ENCODE measurements at regions not wholly inside any gene's neighbourhood (a gene's known extent, or its start where the extent isn't known, plus 50 kb on each side); places are given as distances from the start of the nearest gene placed in this dataset.
"Not testable (repeated sequence)": the region's sequence is repeated elsewhere in the genome, so short reads cannot be mapped to it uniquely, and the experiment has no call there.

DNA sequence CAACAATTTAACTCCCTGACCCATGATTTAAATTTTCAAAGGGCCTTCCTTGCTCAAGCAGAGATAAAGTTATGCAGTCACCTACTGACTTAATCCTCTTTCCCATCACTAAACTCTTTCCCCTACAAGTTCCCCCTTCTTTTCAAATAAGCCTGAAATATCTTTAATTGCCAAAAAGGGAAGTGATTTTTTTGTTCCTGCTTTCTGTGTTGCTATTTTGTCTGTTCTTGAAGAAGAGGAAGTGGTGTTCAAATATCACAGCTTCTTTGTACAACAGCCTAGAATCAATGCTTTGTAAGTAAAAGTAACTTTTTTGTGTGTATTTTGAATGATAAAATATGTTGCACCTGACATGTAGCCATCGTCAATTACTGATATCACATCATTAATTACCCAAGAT lies 595.9 kb downstream of the CENPC start:
- H3K27me3 ChIP-seq (ENCODE audit: insufficient read depth, poor library complexity, severe bottlenecking) = no peaks in the 10 kb centered on the region
- DNase-seq (ENCODE audit: low read depth in 1 of 2, low spot score in 1 of 2) = peak in 1 of 2 experiments; percentile 10

DNA sequence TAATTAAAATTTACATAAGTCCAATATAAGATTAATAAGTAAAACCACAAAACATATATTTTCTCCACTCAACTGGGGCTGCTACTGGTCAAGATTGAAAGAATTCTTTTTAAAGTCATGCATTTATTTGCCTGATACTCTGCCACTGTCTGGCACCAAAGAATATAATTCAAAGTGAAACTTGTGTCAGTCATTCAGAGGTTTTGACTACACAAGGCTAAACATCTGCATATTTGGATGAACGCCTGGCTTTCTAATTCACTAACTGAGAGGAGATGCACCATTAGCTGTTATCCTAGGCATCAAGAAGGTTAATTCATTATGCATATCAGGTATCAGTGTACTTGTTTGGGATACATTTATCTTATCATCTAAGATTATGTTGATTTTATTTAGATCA lies 598.5 kb downstream of the CENPC start:
- TF ChIP-seq GABPA (IDR thresholded peaks at IDR 0.05; ENCODE audit: low read depth) = no peak
- TF ChIP-seq, protein P1, sequence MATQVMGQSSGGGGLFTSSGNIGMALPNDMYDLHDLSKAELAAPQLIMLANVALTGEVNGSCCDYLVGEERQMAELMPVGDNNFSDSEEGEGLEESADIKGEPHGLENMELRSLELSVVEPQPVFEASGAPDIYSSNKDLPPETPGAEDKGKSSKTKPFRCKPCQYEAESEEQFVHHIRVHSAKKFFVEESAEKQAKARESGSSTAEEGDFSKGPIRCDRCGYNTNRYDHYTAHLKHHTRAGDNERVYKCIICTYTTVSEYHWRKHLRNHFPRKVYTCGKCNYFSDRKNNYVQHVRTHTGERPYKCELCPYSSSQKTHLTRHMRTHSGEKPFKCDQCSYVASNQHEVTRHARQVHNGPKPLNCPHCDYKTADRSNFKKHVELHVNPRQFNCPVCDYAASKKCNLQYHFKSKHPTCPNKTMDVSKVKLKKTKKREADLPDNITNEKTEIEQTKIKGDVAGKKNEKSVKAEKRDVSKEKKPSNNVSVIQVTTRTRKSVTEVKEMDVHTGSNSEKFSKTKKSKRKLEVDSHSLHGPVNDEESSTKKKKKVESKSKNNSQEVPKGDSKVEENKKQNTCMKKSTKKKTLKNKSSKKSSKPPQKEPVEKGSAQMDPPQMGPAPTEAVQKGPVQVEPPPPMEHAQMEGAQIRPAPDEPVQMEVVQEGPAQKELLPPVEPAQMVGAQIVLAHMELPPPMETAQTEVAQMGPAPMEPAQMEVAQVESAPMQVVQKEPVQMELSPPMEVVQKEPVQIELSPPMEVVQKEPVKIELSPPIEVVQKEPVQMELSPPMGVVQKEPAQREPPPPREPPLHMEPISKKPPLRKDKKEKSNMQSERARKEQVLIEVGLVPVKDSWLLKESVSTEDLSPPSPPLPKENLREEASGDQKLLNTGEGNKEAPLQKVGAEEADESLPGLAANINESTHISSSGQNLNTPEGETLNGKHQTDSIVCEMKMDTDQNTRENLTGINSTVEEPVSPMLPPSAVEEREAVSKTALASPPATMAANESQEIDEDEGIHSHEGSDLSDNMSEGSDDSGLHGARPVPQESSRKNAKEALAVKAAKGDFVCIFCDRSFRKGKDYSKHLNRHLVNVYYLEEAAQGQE (IDR thresholded peaks at IDR 0.05; ENCODE audit: insufficient replicate concordance, low read depth) = no peak
- TF ChIP-seq SPI1 (IDR thresholded peaks at IDR 0.05; ENCODE audit: borderline replicate concordance, low read depth) = no peak
- no peak for TF ChIP-seq POLR2AphosphoS5 (IDR thresholded peaks at IDR 0.05; ENCODE audit: low read depth)
- TF ChIP-seq, protein P2, sequence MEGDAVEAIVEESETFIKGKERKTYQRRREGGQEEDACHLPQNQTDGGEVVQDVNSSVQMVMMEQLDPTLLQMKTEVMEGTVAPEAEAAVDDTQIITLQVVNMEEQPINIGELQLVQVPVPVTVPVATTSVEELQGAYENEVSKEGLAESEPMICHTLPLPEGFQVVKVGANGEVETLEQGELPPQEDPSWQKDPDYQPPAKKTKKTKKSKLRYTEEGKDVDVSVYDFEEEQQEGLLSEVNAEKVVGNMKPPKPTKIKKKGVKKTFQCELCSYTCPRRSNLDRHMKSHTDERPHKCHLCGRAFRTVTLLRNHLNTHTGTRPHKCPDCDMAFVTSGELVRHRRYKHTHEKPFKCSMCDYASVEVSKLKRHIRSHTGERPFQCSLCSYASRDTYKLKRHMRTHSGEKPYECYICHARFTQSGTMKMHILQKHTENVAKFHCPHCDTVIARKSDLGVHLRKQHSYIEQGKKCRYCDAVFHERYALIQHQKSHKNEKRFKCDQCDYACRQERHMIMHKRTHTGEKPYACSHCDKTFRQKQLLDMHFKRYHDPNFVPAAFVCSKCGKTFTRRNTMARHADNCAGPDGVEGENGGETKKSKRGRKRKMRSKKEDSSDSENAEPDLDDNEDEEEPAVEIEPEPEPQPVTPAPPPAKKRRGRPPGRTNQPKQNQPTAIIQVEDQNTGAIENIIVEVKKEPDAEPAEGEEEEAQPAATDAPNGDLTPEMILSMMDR (IDR thresholded peaks at IDR 0.05; ENCODE audit: insufficient read depth, low read length) = no peak
- no peaks in the 10 kb centered on the region for H3K27me3 ChIP-seq (ENCODE audit: insufficient read depth, poor library complexity, severe bottlenecking)
- no peak for DNase-seq (ENCODE audit: low read depth in 1 of 2, low spot score in 1 of 2)
- H3K4me3 ChIP-seq (replicated peaks; ENCODE audit: insufficient read depth, low read length) = no peak overlapping the region
- no peak overlapping the region for H3K27ac ChIP-seq (replicated peaks)

More for the DNA sequence above, 595.9 kb downstream of the CENPC start:
- Histone ChIP-seq H3K27ac (replicated peaks) (no peak overlapping the region), H3K4me3 (replicated peaks; ENCODE audit: insufficient read depth, low read length) (no peak overlapping the region)
- peak; percentile 100 for TF ChIP-seq SPI1 (IDR thresholded peaks at IDR 0.05; ENCODE audit: borderline replicate concordance, low read depth)
- TF ChIP-seq POLR2AphosphoS5 (IDR thresholded peaks at IDR 0.05; ENCODE audit: low read depth) = no peak
- no peak for TF ChIP-seq GABPA (IDR thresholded peaks at IDR 0.05; ENCODE audit: low read depth)
- TF ChIP-seq, protein P2 (IDR thresholded peaks at IDR 0.05; ENCODE audit: insufficient read depth, low read length) = no peak
- TF ChIP-seq, protein P1 (IDR thresholded peaks at IDR 0.05; ENCODE audit: insufficient replicate concordance, low read depth) = no peak

DNA sequence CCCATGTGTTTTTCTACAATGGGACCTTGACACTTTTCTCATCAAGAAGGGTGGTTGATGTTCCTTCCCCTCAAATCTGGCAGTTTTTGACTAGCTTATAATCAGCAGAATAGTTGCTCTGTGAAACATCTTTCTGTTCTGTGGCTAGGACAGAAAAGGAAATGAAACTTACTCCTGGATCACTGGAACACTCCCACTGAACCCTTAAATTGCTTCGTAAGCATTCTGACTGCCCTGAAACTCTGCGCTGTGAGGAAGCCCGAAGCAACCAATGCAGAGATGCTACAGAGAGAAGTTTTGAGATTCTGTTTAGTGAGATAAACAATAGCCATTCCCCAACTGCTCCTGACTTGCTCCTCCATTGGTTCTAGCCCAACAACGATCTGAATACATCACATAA lies 602.2 kb downstream of the CENPC start:
- no peak for DNase-seq (ENCODE audit: low read depth in 1 of 2, low spot score in 1 of 2)
- Histone ChIP-seq H3K4me3 (replicated peaks; ENCODE audit: insufficient read depth, low read length) (no peak overlapping the region), H3K27ac (replicated peaks) (no peak overlapping the region), H3K27me3 (ENCODE audit: insufficient read depth, poor library complexity, severe bottlenecking) (no peaks in the 10 kb centered on the region)
- no peak for TF ChIP-seq POLR2AphosphoS5 (IDR thresholded peaks at IDR 0.05; ENCODE audit: low read depth)
- TF ChIP-seq, protein P1 (IDR thresholded peaks at IDR 0.05; ENCODE audit: insufficient replicate concordance, low read depth) = no peak
- no peak for TF ChIP-seq SPI1 (IDR thresholded peaks at IDR 0.05; ENCODE audit: borderline replicate concordance, low read depth)
- no peak for TF ChIP-seq GABPA (IDR thresholded peaks at IDR 0.05; ENCODE audit: low read depth)
- TF ChIP-seq, protein P2 (IDR thresholded peaks at IDR 0.05; ENCODE audit: insufficient read depth, low read length) = no peak

DNA sequence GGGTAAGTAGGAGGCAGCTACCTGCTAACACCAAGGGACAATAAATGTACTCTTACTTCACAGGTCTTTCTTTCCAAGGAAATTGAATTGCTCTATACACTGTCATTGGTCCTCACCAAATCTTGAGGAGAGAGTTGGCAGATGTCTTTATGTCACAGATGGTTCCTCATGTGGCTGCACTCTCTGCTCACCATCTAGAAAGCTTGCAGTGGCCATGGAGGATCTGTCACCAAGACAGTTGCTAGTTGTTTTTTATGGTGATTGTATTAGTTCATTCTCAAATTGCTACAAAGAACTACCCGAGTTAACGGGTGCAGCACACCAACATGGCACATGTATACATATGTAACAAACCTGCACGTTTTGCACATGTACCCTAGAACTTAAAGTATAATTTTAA lies 613.3 kb downstream of the CENPC start:
- not testable (repeated sequence) for DNase-seq (ENCODE audit: low read depth in 1 of 2, low spot score in 1 of 2); H3K27me3 ChIP-seq (ENCODE audit: insufficient read depth, poor library complexity, severe bottlenecking); H3K4me3 ChIP-seq (replicated peaks; ENCODE audit: insufficient read depth, low read length); H3K27ac ChIP-seq (replicated peaks)

Data from HL-60 (cell line).